ENCODE measurements at regions not wholly inside any gene's neighbourhood (a gene's known extent, or its start where the extent isn't known, plus 50 kb on each side); places are given as distances from the start of the nearest gene placed in this dataset.

GRCh38 chrX:114097866-114098265 lies 486.0 kb upstream of the HTR2C start:
- Histone ChIP-seq H3K9ac (ENCODE audit: low read depth, low read length, poor library complexity, severe bottlenecking) (no peak overlapping the region), H2AFZ (ENCODE audit: low read length) (no peak overlapping the region), H3K4me3 (ENCODE audit: low read length, poor library complexity, severe bottlenecking) (no peak overlapping the region), H3K27me3 (ENCODE audit: insufficient read depth, low read length, poor library complexity, severe bottlenecking) (no peaks in the 10 kb centered on the region), H4K20me1 (ENCODE audit: insufficient read depth, low read length, poor library complexity, severe bottlenecking) (no peaks in the 10 kb centered on the region), H3K4me1 (ENCODE audit: insufficient read depth, low read length, poor library complexity, severe bottlenecking) (no peaks in the 10 kb centered on the region), H3K9me2 (replicated peaks; ENCODE audit: low read depth, low read length) (no peaks in the 10 kb centered on the region), H3F3A (ENCODE audit: low read depth) (no peaks in the 10 kb centered on the region), H3K9me3 (ENCODE audit: insufficient read depth, low read depth, low read length) (no peaks in the 10 kb centered on the region), H3K4me2 (ENCODE audit: low read depth, low read length, poor library complexity, severe bottlenecking) (no peak overlapping the region), H3K79me2 (ENCODE audit: insufficient read depth, low read length) (no peaks in the 10 kb centered on the region), H3K36me3 (ENCODE audit: insufficient read depth, low read length) (no peaks in the 10 kb centered on the region)
- TF ChIP-seq EZH2phosphoT487 (IDR thresholded peaks at IDR 0.05; ENCODE audit: borderline replicate concordance) (no peak), CTCF (conservative IDR thresholded peaks at IDR 0.05; ENCODE audit: low read length) (no peak)

GRCh38 chrX:114097427-114097826 lies 486.5 kb upstream of the HTR2C start:
- no peaks in the 10 kb centered on the region for H4K20me1 ChIP-seq (ENCODE audit: insufficient read depth, low read length, poor library complexity, severe bottlenecking)
- H3K36me3 ChIP-seq (ENCODE audit: insufficient read depth, low read length), result no peaks in the 10 kb centered on the region
- H3K4me3 ChIP-seq (ENCODE audit: low read length, poor library complexity, severe bottlenecking), result no peak overlapping the region
- H3K9me3 ChIP-seq (ENCODE audit: insufficient read depth, low read depth, low read length), result no peaks in the 10 kb centered on the region
- H3K4me1 ChIP-seq (ENCODE audit: insufficient read depth, low read length, poor library complexity, severe bottlenecking), result no peaks in the 10 kb centered on the region
- TF ChIP-seq CTCF (conservative IDR thresholded peaks at IDR 0.05; ENCODE audit: low read length) (no peak), EZH2phosphoT487 (IDR thresholded peaks at IDR 0.05; ENCODE audit: borderline replicate concordance) (no peak)
- H3K27me3 ChIP-seq (ENCODE audit: insufficient read depth, low read length, poor library complexity, severe bottlenecking), result no peaks in the 10 kb centered on the region
- H3K4me2 ChIP-seq (ENCODE audit: low read depth, low read length, poor library complexity, severe bottlenecking), result no peak overlapping the region
- H2AFZ ChIP-seq (ENCODE audit: low read length), result no peak overlapping the region
- no peaks in the 10 kb centered on the region for H3F3A ChIP-seq (ENCODE audit: low read depth)
- no peaks in the 10 kb centered on the region for H3K79me2 ChIP-seq (ENCODE audit: insufficient read depth, low read length)
- H3K9me2 ChIP-seq (replicated peaks; ENCODE audit: low read depth, low read length), result no peaks in the 10 kb centered on the region
- no peak overlapping the region for H3K9ac ChIP-seq (ENCODE audit: low read depth, low read length, poor library complexity, severe bottlenecking)

GRCh38 chrX:114095789-114096188 lies 488.1 kb upstream of the HTR2C start:
- Histone ChIP-seq H3K79me2 (ENCODE audit: insufficient read depth, low read length) (no peaks in the 10 kb centered on the region), H3K4me1 (ENCODE audit: insufficient read depth, low read length, poor library complexity, severe bottlenecking) (no peaks in the 10 kb centered on the region), H3K9me3 (ENCODE audit: insufficient read depth, low read depth, low read length) (no peaks in the 10 kb centered on the region), H3F3A (ENCODE audit: low read depth) (no peaks in the 10 kb centered on the region), H2AFZ (ENCODE audit: low read length) (no peak overlapping the region), H3K9ac (ENCODE audit: low read depth, low read length, poor library complexity, severe bottlenecking) (no peak overlapping the region), H3K36me3 (ENCODE audit: insufficient read depth, low read length) (no peaks in the 10 kb centered on the region), H4K20me1 (ENCODE audit: insufficient read depth, low read length, poor library complexity, severe bottlenecking) (no peaks in the 10 kb centered on the region), H3K4me3 (ENCODE audit: low read length, poor library complexity, severe bottlenecking) (no peak overlapping the region), H3K27me3 (ENCODE audit: insufficient read depth, low read length, poor library complexity, severe bottlenecking) (no peaks in the 10 kb centered on the region), H3K4me2 (ENCODE audit: low read depth, low read length, poor library complexity, severe bottlenecking) (no peak overlapping the region), H3K9me2 (replicated peaks; ENCODE audit: low read depth, low read length) (no peaks in the 10 kb centered on the region)
- TF ChIP-seq CTCF (conservative IDR thresholded peaks at IDR 0.05; ENCODE audit: low read length) (no peak), EZH2phosphoT487 (IDR thresholded peaks at IDR 0.05; ENCODE audit: borderline replicate concordance) (no peak)
